COLO668 (cell line): ENCODE measurements at regions not wholly inside any gene's neighbourhood (a gene's known extent, or its start where the extent isn't known, plus 50 kb on each side); places are given as distances from the start of the nearest gene placed in this dataset.

Source experiments
- DNase-seq: peaks from one replicate; lab custom pipeline; 2025; ENCODE audit not compliant: unreplicated experiment; lab: John Stamatoyannopoulos, UW

- no peak for DNase-seq
Measured at GRCh38 chr11:134571301-134571700, 159.3 kb upstream of the B3GAT1 start.

- DNase-seq = no peak
Measured at GRCh38 chr11:134569195-134569594, 157.2 kb upstream of the B3GAT1 start.

DNA sequence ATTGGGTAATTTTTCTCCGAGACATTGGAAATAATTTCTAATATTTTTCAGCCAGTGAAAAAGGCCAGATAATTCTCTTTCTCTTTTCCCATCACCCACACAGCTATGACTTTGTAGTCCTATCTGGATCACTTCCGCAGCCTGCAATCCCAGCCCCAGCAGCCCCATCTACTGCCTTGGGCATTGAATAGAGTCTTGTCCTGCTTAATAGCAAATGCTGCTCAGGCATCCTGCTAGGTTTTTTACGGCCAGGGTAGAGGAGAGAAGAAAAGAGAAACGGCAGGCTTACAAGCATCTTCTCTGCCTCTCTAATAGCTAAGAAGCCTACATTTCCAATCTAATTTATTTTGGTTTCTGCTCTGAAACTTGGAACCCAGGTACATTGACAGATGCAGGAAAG is 154.3 kb upstream of the B3GAT1 start:
- no peak for DNase-seq

GRCh38 chr11:134565343-134565891 is 153.4 kb upstream of the B3GAT1 start:
- no peak for DNase-seq

GRCh38 chr11:134564472-134565200 is 152.6 kb upstream of the B3GAT1 start:
- DNase-seq = no peak

- DNase-seq = no peak
Measured at GRCh38 chr11:134562941-134563471, 151.0 kb upstream of the B3GAT1 start.

DNA sequence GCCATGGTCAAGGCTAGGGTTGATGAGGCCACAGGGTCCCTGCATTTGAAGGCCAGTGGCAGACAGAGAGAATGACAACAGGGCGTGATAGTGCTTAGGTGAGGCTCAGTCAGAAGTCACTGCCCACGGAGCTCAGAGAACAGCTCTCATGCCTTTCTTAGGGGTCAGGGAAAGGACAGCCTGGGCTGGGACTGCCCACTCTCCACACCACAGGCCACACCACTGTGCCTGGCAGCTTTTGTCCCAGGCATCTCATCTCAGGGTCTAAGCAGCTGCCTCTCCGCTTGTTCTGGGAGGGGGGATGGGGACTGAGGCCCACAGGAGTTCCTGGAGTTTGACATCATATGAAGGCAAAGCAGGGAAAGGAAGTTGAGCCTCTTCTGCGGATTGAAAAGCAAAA is 150.2 kb upstream of the B3GAT1 start:
- no peak for DNase-seq

DNA sequence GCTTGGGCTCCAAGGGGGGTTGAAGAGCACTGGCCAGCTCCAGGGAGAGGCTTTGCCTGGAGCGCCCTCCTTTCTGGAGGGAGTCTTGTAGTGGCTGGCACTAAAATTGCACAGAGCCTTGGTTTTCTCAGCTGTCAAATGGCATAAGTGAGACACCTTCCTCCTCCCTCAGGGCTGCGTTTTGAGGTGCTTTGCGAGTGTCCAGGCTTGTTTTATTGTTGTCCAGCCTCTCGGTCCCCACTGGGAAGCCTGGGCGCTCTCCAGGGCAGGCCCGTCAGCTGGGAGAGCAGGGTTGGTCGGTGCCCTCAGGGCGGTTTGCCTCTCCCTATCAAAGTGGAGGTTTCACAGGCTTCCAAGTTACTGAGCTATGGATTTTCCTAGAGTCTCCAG is 149.3 kb upstream of the B3GAT1 start:
- no peak for DNase-seq

GRCh38 chr11:134560566-134561330 is 148.7 kb upstream of the B3GAT1 start:
- no peak for DNase-seq

DNA sequence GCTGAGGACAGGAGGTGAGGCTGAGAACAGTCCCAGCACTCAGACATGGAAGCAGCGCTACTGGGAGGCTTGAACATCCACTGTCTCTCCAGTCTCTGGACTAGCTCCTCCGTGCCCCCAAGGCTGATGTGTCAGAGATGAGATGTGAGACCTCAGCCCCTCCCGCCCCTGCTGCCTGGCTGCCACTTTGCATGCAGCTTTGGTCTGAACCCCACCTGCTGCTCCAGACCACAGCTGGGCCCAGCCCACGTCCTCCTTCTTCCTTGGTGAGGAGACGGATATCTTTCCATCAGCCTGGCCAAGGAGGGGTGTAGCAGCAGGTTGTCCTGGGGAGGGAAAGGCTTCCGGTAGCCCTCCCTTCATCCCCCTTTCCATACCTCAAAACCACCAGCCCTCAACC is 148.0 kb upstream of the B3GAT1 start:
- no peak for DNase-seq

- DNase-seq = no peak
Measured at GRCh38 chr11:134559602-134559962, 147.5 kb upstream of the B3GAT1 start.

GRCh38 chr11:134558916-134559601 is 147.0 kb upstream of the B3GAT1 start:
- DNase-seq = no peak

DNA sequence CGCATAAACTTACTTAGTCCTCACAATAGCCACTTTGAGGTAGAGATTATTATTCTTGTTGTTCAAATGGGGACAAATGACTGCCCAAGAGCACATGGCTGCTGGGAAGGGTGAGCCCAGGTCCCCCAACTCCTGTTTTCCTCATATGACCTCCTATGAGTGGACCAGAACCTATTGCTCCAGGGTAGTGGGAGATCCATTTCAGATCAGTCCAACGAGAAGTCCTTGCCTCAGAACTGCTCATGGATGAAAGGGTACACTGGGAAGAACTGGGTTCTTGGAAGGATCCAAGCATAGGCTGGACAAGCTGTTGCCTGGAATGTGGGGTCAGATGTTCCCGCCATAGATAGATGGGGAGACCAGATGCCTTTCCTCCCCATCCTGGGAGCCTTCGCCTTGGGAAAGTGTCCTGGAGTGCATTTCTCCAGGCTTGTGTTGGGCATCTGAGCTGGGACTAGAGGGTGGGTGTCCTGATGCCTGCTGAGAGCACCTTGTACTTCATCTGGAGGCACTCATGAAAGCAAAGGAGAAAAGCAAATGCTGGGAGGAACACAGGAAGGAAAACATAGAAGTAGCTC is 146.3 kb upstream of the B3GAT1 start:
- DNase-seq = no peak

DNA sequence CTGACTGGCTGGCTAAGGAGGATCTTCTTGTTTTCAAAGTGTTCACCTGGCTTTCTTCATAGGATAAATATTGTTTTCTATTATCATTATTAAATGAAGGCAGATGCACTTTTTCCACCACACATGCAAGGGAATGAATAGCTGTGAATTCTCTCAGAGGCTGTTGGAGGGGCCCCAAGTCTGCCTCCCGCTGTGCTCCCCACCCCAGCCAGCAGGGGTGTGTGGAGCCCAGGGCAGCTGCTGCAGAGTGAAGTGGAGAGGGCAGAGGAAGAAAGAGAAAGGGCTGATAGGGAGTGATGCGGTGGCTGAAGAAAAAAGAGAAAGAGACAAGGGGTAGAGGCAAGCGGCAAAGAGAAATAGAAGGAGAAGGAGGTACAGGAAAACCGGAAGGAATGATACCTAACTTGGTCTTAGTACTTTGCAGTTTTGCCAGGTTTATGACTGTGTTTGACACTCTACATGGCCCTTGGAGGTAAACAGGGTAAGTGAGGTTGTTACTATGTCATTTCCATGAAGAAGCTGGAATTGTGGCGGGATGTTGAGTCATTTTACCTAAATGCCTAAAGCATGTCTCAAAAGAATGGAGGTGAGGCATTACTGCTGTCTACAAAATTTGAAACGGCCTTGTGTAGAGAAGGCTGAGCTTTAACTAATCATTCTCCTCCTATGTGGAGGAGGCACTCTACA is 145.7 kb upstream of the B3GAT1 start:
- DNase-seq = no peak

GRCh38 chr11:134556186-134556585 is 144.1 kb upstream of the B3GAT1 start:
- no peak for DNase-seq

DNA sequence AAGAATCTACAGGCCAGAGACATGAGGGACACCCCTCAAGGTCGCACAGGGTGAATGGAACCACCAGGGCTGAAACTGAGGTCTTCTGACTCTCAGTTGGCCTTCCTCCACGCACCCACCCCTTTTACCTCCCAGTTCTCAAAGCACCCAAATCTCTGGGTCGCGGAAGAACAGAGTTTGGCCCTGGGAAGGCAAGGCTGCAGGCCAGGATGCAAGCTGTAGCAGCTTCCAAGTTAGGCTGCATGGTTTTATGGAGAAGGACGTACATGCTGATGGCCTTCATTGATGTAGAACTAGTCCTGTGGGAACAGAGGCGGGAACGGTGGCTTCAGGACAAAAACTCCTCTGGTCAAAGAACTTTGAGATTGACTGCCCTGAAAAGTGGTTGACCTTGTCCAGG is 143.5 kb upstream of the B3GAT1 start:
- DNase-seq = no peak

DNA sequence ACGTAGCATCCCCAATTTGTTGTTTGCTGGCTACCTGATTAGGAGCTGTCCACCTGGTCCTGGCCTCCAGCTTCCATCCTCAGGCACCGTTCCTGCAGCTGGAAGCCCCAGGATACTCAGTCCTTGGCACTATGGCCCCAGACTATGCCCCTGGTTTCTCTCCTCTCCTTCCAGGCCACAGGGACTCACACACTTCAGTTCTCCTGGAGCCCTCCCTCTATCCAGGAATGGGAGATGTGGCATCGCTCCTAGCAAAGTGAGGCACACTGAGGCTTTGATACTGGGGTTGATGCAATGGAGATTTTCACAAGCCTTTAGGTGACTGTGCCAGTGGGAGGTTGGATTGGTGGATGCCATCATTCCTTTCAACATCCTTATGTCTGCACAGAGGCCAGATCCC is 142.8 kb upstream of the B3GAT1 start:
- DNase-seq = no peak

DNA sequence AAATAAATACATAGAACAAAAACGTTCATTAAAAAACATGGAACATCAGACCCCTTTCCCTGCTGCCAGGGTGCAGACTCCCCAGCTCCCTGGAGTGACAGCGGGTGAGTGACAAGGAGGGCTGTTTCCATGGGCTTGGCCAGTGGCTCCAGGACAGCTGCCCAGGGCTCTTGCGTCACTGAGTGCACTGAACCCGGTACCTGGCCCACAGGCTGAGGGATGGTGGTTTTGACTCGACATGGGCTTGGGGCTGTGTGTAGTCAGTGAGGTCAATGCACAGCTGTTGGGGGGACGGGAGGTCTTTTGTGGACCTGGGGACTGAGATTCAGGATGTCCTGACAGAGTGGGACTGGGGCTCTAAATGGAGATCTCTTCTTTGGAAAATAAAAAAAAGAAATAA is 142.1 kb upstream of the B3GAT1 start:
- DNase-seq = no peak

- no peak for DNase-seq
Measured at GRCh38 chr11:134552749-134553148, 140.7 kb upstream of the B3GAT1 start.

DNA sequence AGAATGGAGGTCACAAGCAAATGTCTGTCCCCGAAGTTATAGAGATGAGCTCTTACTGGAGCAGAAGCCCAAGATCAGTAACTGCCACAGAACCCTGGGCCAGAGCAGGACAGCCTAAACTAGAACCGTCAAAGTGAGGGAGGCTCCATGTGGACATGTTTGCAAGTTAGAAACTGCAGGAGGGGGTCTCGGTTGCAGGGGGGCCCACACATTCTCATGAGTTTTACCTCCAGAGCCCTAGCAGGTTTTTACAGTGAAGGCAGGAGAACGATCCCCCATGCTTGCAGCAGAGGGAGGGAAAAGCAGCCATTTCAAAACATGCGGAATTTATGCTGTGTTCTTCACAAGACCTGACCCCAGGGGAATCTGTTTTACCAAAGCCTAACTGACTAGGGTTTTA is 133.5 kb upstream of the B3GAT1 start:
- DNase-seq = no peak
